HEK293 (cell line): ENCODE measurements at regions not wholly inside any gene's neighbourhood (a gene's known extent, or its start where the extent isn't known, plus 50 kb on each side); places are given as distances from the start of the nearest gene placed in this dataset.

Experiments used
- CTCF ChIA-PET: fragments of 350-600 bp; formaldehyde crosslinking; extraction: SDS; loops from one replicate; lab custom pipeline; 2021; ENCODE audit warnings: antibody characterized with exemption; lab: Yijun Ruan, JAX
- POLR2A ChIA-PET: fragments of 300-600 bp; formaldehyde crosslinking; extraction: SDS; loops from one replicate; lab custom pipeline; 2020; ENCODE audit warnings: antibody characterized with exemption, inconsistent platforms; lab: Yijun Ruan, JAX
- H3K27ac ChIP-seq: fragments of 200-500 bp; sonication (Bioruptor generic); 2 replicates; pipeline ENCODE4 v1.5.1; 2014; ENCODE audit warnings: low read depth, low read length, control low read depth, inconsistent platforms; ENCODE audit errors: extremely low read depth
- H3K36me3 ChIP-seq, 2 experiments: fragments of 200-500 bp in 1 of 2; sonication (Bioruptor generic) in 1 of 2; 1 replicate in 1 of 2; 2 replicates in 1 of 2; pipeline ENCODE4 v1.5.1; 2014 to 2017; ENCODE audit warnings: inconsistent platforms in 2 of 2, low read length in 2 of 2; ENCODE audit not compliant: control insufficient read depth in 2 of 2, insufficient read depth in 1 of 2
- H3K4me1 ChIP-seq: fragments of 200-500 bp; sonication (Bioruptor generic); 2 replicates; pipeline ENCODE4 v1.5.1; 2014; ENCODE audit warnings: mild to moderate bottlenecking, low read length, inconsistent platforms; ENCODE audit not compliant: control insufficient read depth, insufficient read depth
- H3K4me3 ChIP-seq: 2 replicates; pipeline ENCODE4 v1.5.1; 2011; ENCODE audit warnings: low read depth, mild to moderate bottlenecking, control low read depth, low read length, moderate library complexity
- H3K9me3 ChIP-seq: fragments of 200-500 bp; sonication (Bioruptor generic); 2 replicates; pipeline ENCODE4 v1.5.1; 2014; ENCODE audit warnings: low read depth, low read length, inconsistent platforms; ENCODE audit not compliant: control insufficient read depth, insufficient read depth
- ATF2 ChIP-seq: fragments of 450-650 bp; formaldehyde crosslinking; IDR thresholded peaks from 2 replicates; pipeline ENCODE4 v1.5.1; 2016; ENCODE audit warnings: missing biosample characterization, missing genetic modification characterization, low read depth
- GLIS2 ChIP-seq: fragments of 450-650 bp; formaldehyde crosslinking; IDR thresholded peaks from 2 replicates; pipeline ENCODE4 v1.5.1; 2016; ENCODE audit warnings: missing biosample characterization, missing genetic modification characterization
- KLF7 ChIP-seq: fragments of 450-650 bp; formaldehyde crosslinking; IDR thresholded peaks from 2 replicates; pipeline ENCODE4 v1.5.1; 2016; ENCODE audit warnings: missing biosample characterization, missing genetic modification characterization, borderline replicate concordance
- MYNN ChIP-seq: fragments of 450-650 bp; formaldehyde crosslinking; IDR thresholded peaks from 2 replicates; pipeline ENCODE4 v1.5.1; 2016; ENCODE audit warnings: missing biosample characterization, missing genetic modification characterization, borderline replicate concordance
- PRDM2 ChIP-seq: fragments of 450-650 bp; formaldehyde crosslinking; IDR thresholded peaks from 2 replicates; pipeline ENCODE4 v1.5.1; 2016; ENCODE audit warnings: missing biosample characterization, missing genetic modification characterization, borderline replicate concordance
- SALL2 ChIP-seq: fragments of 450-650 bp; formaldehyde crosslinking; IDR thresholded peaks from 2 replicates; pipeline ENCODE4 v1.5.0; 2017; ENCODE audit warnings: missing biosample characterization, mild to moderate bottlenecking, missing genetic modification characterization, borderline replicate concordance
- ZNF114 ChIP-seq: fragments of 450-650 bp; formaldehyde crosslinking; IDR thresholded peaks from 2 replicates; pipeline ENCODE4 v1.5.0; 2017; ENCODE audit warnings: missing biosample characterization, missing genetic modification characterization
- ZNF140 ChIP-seq: fragments of 450-650 bp; formaldehyde crosslinking; IDR thresholded peaks from 2 replicates; pipeline ENCODE4 v1.5.1; 2016; ENCODE audit warnings: missing biosample characterization, missing genetic modification characterization
- ZNF423 ChIP-seq: fragments of 450-650 bp; formaldehyde crosslinking; IDR thresholded peaks from 2 replicates; pipeline ENCODE4 v1.5.1; 2016; ENCODE audit warnings: missing biosample characterization, missing genetic modification characterization
- ZNF501 ChIP-seq: fragments of 450-650 bp; formaldehyde crosslinking; IDR thresholded peaks from 2 replicates; pipeline ENCODE4 v1.5.1; 2016; ENCODE audit warnings: missing biosample characterization, missing genetic modification characterization
- ZNF510 ChIP-seq: fragments of 450-650 bp; formaldehyde crosslinking; IDR thresholded peaks from 2 replicates; pipeline ENCODE4 v1.5.1; 2018; ENCODE audit warnings: mild to moderate bottlenecking, missing genetic modification characterization, missing biosample characterization; ENCODE audit not compliant: insufficient replicate concordance
- ZNF629 ChIP-seq: fragments of 450-650 bp; formaldehyde crosslinking; IDR thresholded peaks from 2 replicates; pipeline ENCODE4 v1.5.1; 2017; ENCODE audit warnings: missing biosample characterization, missing genetic modification characterization
- ZNF830 ChIP-seq: fragments of 450-650 bp; IDR thresholded peaks from 2 replicates; pipeline ENCODE4 v1.5.0; 2018; ENCODE audit warnings: missing biosample characterization, missing genetic modification characterization, low read depth, mild to moderate bottlenecking, moderate library complexity
- ZNF837 ChIP-seq: fragments of 450-650 bp; formaldehyde crosslinking; IDR thresholded peaks from 2 replicates; pipeline ENCODE4 v1.5.1; 2016; ENCODE audit warnings: missing biosample characterization, missing genetic modification characterization
- TF ChIP-seq, protein P1 (sequence below): fragments of 450-650 bp; formaldehyde crosslinking; IDR thresholded peaks from 2 replicates; pipeline ENCODE4 v1.5.1; 2017; ENCODE audit warnings: missing biosample characterization, mild to moderate bottlenecking, missing genetic modification characterization, moderate library complexity

DNA sequence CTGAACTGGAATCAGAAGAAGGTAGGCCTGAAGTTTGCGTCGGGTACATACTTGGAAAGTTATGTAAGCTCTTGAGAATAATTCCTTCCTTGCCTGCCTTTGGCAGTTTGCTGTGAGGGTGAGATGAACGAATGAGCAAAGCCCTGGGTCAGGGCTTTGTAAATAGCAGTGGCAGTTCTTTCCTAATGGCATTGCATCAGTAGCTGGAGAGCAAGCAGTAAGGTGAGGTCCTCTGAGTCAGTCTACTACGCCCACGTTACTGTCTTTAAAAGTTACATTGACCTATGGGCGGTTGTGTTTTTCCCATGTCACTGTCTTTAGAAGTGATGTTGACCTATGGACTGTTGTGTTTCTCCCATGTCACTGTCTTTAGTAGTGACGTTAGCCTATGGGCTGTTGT, 179.1 kb upstream of the E2F8 start:
- no peaks in the 10 kb centered on the region for H3K9me3 ChIP-seq
- no peaks in the 10 kb centered on the region for H3K36me3 ChIP-seq
- no peak overlapping the region for H3K4me3 ChIP-seq
- CTCF ChIA-PET = no interaction called here
- no peaks in the 10 kb centered on the region for H3K4me1 ChIP-seq
- TF ChIP-seq ZNF114 (tag by site-specific recombination) = no peak
- no peak for TF ChIP-seq SALL2
- TF ChIP-seq, protein P1, sequence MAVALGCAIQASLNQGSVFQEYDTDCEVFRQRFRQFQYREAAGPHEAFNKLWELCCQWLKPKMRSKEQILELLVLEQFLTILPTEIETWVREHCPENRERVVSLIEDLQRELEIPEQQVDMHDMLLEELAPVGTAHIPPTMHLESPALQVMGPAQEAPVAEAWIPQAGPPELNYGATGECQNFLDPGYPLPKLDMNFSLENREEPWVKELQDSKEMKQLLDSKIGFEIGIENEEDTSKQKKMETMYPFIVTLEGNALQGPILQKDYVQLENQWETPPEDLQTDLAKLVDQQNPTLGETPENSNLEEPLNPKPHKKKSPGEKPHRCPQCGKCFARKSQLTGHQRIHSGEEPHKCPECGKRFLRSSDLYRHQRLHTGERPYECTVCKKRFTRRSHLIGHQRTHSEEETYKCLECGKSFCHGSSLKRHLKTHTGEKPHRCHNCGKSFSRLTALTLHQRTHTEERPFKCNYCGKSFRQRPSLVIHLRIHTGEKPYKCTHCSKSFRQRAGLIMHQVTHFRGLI (tag by site-specific recombination) = no peak
- TF ChIP-seq ATF2 (tag by site-specific recombination) = no peak
- TF ChIP-seq GLIS2 (tag by site-specific recombination) = no peak
- no peak for TF ChIP-seq KLF7 (tag by site-specific recombination)
- TF ChIP-seq PRDM2 (tag by site-specific recombination) = no peak
- TF ChIP-seq MYNN (tag by site-specific recombination) = no peak
- TF ChIP-seq ZNF140 (tag by site-specific recombination) = no peak
- TF ChIP-seq ZNF423 = no peak
- TF ChIP-seq ZNF501 (tag by site-specific recombination) = no peak
- TF ChIP-seq, all 188 proteins: peak for 0
- POLR2A ChIA-PET = no interaction called here
- H3K27ac ChIP-seq = no peak overlapping the region

DNA sequence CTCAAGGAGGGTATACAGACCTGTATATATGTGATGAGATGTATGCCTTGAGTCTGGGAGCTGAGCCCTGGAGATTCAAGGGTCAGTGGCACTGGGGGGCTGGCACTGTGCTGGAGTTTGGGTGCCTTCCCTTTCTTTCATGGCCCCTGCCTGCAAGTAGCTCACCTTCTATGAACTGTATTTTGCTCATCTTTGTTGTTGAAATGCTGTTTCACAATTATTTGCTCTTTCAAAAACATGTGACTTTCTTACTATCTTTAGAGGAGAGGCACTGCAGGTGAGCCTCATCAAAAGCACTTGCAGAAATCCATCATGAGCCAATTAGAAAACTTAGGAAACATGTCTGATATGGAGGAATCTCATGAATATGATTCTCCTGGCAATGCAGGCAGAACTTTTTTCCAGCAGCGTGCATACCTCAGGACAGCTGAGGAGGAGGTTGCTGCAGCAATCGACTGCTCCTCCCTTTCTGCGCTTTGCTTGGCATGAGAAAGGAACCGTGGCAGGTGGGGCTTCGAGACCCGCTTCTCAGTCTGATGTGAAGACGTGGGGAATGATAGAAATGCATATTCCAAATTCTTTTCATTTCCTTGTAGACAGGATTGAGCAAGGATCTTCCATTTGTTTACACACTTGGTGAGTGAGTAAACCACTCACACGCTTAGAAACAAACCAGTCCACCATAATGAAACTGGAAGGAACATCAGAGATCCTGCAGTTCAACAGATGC, 178.4 kb upstream of the E2F8 start:
- no peak for TF ChIP-seq ZNF830
- no peak for TF ChIP-seq ZNF510 (tag by site-specific recombination)
- TF ChIP-seq ZNF837 = no peak
- no peak for TF ChIP-seq ZNF629 (tag by site-specific recombination)
- TF ChIP-seq, all 188 proteins: peak for 0
- Histone ChIP-seq H3K27ac (no peak overlapping the region), H3K4me3 (no peak overlapping the region), H3K9me3 (no peaks in the 10 kb centered on the region), H3K36me3 (no peaks in the 10 kb centered on the region), H3K4me1 (no peaks in the 10 kb centered on the region)
- ChIA-PET POLR2A (no interaction called here), CTCF (no interaction called here)
